ENCODE measurements at regions not wholly inside any gene's neighbourhood (a gene's known extent, or its start where the extent isn't known, plus 50 kb on each side); places are given as distances from the start of the nearest gene placed in this dataset.

DNA sequence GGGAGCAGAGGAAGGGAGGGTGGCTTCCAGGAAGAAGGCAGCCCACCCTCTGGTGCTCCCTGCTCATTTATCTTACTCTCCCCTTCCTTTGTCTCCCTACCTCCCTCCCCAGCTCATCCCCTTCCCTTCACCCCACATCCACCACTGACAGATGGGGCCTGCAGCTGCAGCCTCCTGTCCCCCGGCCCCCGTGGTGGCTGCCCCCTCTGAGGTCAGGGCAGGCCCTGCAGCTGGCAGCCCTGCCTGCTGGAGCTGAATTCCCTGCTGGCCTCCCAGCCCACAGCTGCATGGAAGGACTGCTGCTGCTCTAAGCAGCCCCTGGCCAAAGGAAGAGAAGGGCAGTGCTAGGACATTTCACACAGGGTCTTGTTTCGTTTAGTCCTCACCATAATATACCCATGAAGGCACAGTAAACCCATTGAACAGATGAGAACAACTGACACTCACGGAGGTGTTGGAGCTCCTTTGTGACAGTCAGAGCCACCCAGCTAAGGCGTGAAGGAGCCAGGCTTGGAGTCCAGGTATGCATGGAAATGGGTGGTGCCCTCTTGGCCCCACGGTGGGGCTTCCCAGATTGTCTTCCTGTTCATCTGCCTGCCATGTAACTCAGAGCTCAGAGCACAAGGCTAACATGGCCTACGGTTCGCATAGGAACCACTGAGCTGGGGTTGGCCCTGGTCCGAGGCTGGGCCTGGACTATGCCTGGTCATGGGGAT, 121.7 kb upstream of the PRR20G start:
- Mint-ChIP-seq H3K4me3 (no peak overlapping the region), H3K9me3 (no peaks in the 10 kb centered on the region), H3K4me1 (peaks cover 4% of the 10 kb centered on the region), H3K27ac (no peak overlapping the region), H3K27me3 (peaks cover 76% of the 10 kb centered on the region)
- DNase-seq = no peak
- no peak for ATAC-seq

DNA sequence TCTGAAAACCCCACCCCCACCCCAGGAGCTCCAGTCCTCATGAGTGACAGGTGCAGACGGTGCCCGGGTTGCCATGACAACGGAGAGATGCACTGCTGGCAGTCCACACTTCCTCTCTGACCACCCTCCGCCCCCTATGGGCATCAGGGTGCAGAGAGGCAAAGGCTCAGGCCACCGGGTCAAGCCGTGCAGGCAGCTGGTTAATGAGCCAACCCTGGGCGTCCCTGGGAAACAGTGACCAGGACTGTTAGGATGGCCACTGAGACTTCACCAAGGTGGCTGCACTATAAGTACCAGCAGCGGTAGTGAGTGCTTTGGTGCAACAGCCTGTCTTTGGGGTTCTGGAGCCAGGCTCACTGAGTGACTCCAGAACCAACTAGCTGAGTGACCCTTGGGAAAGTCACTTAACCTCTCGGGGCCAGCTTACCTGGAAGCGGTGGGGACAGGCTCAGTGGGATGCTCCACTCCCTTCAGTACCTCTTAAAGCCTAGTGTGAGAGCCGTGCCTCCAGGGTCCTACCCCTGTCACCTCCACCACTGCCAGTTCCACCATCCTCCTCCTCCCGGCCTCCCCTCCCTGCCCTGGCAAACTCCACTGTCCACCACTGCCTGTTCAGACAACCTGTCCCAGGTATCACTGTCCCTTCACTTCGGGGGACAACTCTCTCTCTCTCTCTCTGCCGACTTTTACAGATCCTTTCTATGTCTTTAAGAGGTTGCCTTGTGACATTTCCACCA, 121.0 kb upstream of the PRR20G start:
- peaks cover 4% of the 10 kb centered on the region for H3K4me1 Mint-ChIP-seq
- H3K27me3 Mint-ChIP-seq = peaks cover 72% of the 10 kb centered on the region
- ATAC-seq (no peak), DNase-seq (no peak)
- H3K27ac Mint-ChIP-seq = no peak overlapping the region
- no peak overlapping the region for H3K4me3 Mint-ChIP-seq
- H3K9me3 Mint-ChIP-seq = no peaks in the 10 kb centered on the region

DNA sequence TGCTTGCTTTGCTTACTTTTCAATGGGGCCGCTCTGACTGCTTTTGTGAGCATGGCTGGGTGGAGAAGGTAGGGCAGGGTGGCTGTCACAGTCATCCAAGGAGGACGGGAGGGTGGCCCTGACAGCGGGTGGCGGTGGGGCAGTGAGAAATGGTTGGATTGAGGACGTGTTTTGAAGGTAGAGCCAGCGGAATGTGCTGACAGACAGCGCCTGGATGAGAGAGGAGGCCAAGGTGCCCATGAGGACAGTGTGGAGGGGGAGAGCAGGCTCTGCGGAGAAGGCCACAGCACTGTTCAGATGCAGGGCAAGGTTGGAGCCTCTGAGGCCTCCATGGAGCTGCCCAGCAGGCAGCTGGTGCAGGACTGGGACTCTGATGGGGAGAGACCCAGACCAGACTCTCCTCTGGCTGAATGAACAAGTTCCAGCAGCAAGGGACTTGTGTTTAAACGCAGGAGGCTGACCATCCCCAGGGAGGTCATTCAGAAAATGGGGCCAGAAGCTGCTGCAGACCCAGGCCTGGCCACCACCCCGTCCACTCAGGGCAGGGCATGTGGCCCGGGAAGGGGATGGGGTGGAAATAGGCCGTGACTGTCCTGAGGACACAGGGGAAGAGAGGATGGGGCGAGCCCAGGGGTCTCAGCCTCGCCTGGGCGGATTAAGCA, 120.3 kb upstream of the PRR20G start:
- peaks cover 65% of the 10 kb centered on the region for H3K27me3 Mint-ChIP-seq
- no peak for ATAC-seq
- H3K4me1 Mint-ChIP-seq = peaks cover 4% of the 10 kb centered on the region
- no peaks in the 10 kb centered on the region for H3K9me3 Mint-ChIP-seq
- H3K27ac Mint-ChIP-seq = no peak overlapping the region
- no peak overlapping the region for H3K4me3 Mint-ChIP-seq
- DNase-seq = no peak

DNA sequence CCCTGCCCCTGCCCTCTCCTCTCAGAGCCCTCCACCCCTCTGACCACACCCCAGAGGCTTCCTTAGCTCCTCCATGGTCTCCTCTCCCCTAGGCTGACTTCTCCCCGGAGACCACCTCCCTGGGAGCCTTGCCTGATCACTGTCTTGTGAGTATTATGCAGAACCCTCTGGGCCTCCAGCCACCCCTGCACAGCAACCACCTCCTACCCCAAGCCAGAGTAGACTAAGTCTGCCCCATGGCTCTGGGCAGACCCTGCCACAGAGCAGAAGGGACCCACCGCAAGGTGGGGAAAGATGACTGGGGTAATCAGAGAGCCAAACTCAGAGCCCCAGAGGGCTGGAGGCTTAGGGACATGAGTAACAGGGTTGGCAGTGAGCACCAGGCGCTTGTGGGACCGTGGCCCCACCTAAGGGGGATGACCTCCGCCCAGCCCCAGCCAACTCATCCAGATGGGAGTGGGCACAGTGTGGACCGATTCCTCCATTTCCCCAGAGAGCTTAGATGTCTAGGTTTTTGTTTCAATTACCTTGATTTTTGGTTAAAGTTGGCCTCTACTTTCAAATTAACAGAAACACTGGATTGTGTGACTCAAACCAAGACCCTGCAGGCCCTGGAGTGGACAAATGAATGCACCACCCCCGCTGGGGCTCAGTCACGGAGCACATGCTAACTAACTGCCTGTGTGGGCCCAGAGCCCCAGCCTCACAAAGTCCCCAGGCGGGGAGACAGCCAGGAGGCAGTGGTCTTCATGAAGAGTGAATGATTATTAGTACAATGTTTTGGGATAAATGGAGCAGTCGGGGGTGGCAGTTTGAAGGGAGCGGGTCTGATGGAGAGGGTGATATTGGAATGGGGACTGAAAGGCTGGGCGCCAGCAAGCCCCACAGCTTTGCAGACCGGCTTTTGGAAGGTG, 119.4 kb upstream of the PRR20G start:
- no peaks in the 10 kb centered on the region for H3K9me3 Mint-ChIP-seq
- H3K27me3 Mint-ChIP-seq = peaks cover 56% of the 10 kb centered on the region
- H3K4me3 Mint-ChIP-seq = no peak overlapping the region
- DNase-seq (no peak), ATAC-seq (no peak)
- H3K4me1 Mint-ChIP-seq = peaks cover 4% of the 10 kb centered on the region
- H3K27ac Mint-ChIP-seq = no peak overlapping the region

DNA sequence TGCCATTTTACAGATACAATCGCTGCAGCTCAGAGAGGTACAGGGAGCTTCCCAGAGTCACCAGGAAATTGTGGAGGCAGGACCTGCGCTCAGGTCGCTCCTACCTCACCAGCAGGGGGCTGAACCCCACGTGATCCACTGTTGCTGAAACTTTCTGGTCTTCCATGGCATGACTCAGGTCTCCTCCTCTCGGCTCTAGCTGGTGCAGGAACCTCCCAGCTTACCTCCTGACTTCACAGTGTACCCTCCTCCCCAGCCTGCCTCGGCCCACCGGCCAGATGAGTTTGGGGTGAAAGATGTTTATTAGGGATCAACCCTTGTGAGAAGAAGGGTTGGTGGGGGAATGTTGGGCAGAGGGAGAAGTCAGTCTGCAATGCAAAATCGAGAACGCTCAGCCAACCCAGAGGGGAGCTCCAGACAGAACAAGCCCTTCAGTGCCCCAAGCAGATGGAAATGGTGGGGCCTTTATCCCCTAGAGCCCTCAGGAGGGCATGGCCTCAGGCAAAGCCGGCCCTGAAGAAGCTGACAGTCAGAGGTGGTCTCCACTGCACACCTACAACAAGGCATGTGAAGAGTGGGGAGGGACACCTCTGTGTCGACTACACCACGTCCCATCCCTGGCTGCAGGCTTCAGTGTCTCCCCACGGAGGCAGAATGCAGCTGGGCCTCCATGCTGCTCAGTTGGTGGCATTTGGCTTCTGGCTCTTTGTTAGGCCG, 118.6 kb upstream of the PRR20G start:
- no peak for DNase-seq
- Mint-ChIP-seq H3K4me3 (no peak overlapping the region), H3K9me3 (no peaks in the 10 kb centered on the region), H3K27me3 (peaks cover 54% of the 10 kb centered on the region), H3K4me1 (peaks cover 4% of the 10 kb centered on the region), H3K27ac (no peak overlapping the region)
- peak; percentile 50 for ATAC-seq

DNA sequence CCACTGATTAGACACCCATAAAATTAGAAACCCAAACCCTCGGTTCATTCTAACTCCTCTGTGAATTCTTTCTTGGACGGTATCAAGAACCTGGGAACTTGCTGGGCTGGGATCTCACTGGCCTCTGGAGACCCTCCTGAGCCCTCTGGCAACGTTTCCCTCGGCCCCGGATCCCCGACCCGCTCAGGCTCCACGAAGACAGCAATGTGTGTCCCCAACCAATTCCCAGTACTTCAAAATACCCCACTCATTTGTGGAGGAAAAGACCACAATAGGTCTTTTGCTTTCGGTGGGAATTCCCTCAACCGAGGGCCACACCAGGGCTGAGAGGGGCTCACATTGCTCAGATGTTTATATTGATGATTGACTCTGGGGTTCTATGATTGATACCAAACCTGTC, 117.9 kb upstream of the PRR20G start:
- DNase-seq (no peak), ATAC-seq (no peak)
- H3K27ac Mint-ChIP-seq = no peak overlapping the region
- no peak overlapping the region for H3K4me3 Mint-ChIP-seq
- H3K4me1 Mint-ChIP-seq = peaks cover 4% of the 10 kb centered on the region
- H3K27me3 Mint-ChIP-seq = peaks cover 47% of the 10 kb centered on the region
- H3K9me3 Mint-ChIP-seq = no peaks in the 10 kb centered on the region

DNA sequence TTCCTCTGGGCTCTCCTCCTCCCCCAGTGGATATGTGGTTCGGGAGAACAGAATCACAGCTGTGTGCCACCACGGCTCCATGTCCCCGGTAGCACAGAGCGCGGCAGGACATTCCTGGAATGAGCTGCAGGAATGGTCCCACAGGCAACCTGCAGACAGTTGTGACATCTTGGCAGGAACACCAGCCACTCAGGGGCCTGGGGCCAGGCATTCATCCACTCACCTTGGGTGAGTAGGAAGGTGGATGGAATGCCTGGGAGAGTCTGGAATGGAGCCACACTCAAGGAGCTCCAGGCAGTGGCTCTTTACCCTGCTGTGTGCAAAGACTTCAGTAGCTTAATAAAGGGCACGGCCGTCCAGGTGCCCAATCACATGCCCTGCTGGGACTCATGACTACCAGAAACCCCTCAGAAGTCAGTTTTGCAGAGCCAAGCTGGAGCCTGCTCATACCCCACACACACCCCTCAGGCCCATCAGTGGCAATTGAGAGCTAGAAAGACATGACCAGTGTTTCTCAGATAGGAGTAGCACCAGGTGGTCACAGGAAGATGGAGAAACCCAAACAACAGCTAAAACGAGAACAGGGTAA, 117.3 kb upstream of the PRR20G start:
- Mint-ChIP-seq H3K27ac (no peak overlapping the region), H3K9me3 (no peaks in the 10 kb centered on the region), H3K4me3 (no peak overlapping the region), H3K4me1 (peaks cover 4% of the 10 kb centered on the region), H3K27me3 (peaks cover 40% of the 10 kb centered on the region)
- DNase-seq = no peak
- no peak for ATAC-seq

DNA sequence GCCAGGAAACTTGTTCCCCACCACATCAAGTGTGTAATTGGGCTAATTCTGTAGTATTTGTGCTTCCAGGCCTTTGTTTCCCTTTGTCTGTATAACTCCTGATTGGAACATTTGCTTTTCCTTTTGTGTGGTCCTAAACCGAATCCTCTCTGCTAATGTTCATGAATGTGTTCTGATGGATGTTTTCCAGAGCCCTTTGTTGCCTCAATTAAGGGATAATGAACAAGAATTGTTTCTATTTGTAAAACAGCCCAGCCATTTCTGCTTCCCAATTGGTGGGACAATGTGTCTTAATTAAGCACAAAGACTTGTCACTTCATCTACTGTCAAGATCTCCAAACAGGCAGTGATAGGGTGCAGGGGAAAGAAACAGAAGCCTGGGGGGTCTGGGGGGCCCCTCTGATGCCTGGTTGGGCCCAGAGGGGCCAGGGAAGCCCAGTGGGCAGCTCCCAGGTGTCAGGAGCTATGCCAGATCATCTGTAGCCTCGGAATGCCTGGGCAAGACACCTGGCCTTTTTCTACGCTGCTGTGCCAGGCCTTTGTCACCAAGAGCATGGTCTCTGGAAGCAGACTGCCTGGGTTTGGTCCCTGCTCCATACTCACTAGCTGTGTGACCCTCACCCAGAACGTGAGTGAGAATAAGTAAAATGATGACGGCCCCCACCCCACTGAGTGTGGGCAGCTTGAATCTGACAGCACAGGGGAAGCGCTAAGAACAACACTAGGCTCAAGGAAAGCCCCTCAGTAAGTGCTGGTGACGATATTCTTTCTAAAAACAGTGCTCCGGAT, 116.6 kb upstream of the PRR20G start:
- no peak for DNase-seq
- no peak overlapping the region for H3K4me3 Mint-ChIP-seq
- no peak for ATAC-seq
- no peak overlapping the region for H3K27ac Mint-ChIP-seq
- H3K4me1 Mint-ChIP-seq = peaks cover 4% of the 10 kb centered on the region
- H3K9me3 Mint-ChIP-seq = no peaks in the 10 kb centered on the region
- peaks cover 39% of the 10 kb centered on the region for H3K27me3 Mint-ChIP-seq

DNA sequence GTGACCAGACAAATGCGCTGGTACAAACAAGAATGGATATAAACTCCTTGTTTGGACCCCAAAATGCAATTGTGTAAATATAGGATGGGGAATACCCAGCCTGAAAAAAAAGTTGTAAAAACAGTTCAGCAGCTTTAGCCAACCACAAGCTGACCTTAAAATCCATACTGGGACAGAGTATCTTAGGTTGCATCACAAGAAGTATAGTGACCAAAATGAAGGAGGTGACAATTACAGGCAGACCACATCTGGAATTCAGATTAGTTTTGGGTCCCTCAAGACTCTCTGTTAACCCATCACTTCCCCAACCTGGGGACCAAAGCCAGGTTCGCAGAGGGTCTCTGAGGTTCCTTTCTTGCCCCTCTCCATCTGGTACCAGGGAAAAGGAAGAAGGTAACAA, 115.9 kb upstream of the PRR20G start:
- H3K4me1 Mint-ChIP-seq = peaks cover 4% of the 10 kb centered on the region
- DNase-seq (no peak), ATAC-seq (no peak)
- no peaks in the 10 kb centered on the region for H3K9me3 Mint-ChIP-seq
- peaks cover 39% of the 10 kb centered on the region for H3K27me3 Mint-ChIP-seq
- no peak overlapping the region for H3K4me3 Mint-ChIP-seq
- H3K27ac Mint-ChIP-seq = no peak overlapping the region

DNA sequence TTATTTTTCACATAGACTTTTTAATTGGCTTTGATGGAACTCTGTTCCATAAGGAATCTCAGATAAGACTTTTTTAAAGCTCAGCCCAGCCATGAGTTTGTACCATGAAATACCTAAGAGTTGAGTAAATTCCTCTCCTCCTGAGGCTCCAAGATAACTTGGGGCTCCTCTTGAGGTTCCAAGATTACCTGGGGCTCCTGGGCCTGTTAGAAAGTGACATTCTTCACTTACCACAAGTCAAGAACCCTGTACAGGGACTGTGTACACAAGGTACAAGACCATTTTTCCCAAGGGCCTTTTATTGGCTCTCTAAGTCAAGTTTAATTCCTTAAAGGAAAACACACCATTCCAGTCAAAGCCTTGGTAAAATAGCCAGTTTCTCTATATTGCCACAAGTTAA, 111.3 kb upstream of the PRR20G start:
- Mint-ChIP-seq H3K27me3 (peaks cover 35% of the 10 kb centered on the region), H3K9me3 (no peaks in the 10 kb centered on the region), H3K4me3 (no peak overlapping the region), H3K27ac (no peak overlapping the region), H3K4me1 (no peaks in the 10 kb centered on the region)
- DNase-seq = no peak
- ATAC-seq = no peak

DNA sequence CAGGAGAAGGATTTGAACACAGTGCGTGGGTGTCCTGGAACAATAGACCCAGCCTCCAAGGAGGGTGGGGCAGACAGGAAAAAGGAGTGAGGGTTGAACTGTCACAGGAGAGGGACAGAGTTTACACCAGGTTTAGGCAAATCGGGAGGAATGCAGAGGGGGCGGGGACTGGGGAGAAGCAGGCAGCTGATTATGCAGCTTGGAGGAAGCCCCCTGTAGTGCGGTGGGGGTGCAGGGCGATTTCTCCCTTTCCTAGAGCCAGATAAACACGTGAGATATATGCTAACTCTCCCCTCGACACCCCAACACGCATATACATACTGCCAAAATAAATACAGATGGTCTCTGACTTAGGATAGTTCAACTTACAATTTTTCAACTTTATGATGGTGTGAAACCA, 108.6 kb upstream of the PRR20G start:
- ATAC-seq (no peak), DNase-seq (no peak)
- H3K9me3 Mint-ChIP-seq = no peaks in the 10 kb centered on the region
- no peak overlapping the region for H3K27ac Mint-ChIP-seq
- H3K4me1 Mint-ChIP-seq = no peaks in the 10 kb centered on the region
- peaks cover 47% of the 10 kb centered on the region for H3K27me3 Mint-ChIP-seq
- no peak overlapping the region for H3K4me3 Mint-ChIP-seq

DNA sequence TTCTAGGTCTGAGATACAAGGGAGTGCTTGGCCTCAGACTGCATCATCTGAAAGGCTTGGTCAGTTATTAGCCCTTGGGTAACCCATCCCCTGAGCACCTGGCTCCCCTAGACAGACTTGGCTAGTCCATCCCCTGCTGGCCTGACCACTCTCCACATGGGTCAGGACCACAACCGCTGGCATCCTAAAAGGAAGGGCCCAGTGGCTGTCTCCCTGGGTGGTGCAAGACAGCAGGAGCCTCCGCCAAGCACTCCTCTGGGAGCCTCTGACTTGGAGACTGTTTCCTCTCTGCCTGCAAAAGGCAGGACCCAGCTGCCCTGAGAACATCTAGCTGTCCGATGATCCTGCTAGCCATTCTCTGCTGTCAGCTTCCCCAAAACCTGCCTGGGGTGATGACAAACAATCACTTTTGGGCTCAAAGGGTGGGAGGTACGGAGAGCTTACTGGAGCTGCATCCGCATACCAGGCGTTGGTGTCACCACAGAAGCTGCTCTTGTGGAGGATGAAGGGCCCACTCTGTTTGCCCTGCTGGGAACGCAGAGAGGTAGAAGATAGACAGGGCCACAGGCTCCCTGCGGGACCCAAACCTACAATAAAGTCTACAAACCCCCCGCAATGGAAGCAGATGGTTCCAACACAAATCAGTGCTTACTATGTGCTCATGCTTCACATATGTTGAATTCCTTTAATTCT, 108.0 kb upstream of the PRR20G start:
- DNase-seq (no peak), ATAC-seq (no peak)
- no peaks in the 10 kb centered on the region for H3K4me1 Mint-ChIP-seq
- peaks cover 53% of the 10 kb centered on the region for H3K27me3 Mint-ChIP-seq
- peak overlapping the region in 1 of 2 donors; percentile 66 for H3K27ac Mint-ChIP-seq
- H3K9me3 Mint-ChIP-seq = no peaks in the 10 kb centered on the region
- no peak overlapping the region for H3K4me3 Mint-ChIP-seq

DNA sequence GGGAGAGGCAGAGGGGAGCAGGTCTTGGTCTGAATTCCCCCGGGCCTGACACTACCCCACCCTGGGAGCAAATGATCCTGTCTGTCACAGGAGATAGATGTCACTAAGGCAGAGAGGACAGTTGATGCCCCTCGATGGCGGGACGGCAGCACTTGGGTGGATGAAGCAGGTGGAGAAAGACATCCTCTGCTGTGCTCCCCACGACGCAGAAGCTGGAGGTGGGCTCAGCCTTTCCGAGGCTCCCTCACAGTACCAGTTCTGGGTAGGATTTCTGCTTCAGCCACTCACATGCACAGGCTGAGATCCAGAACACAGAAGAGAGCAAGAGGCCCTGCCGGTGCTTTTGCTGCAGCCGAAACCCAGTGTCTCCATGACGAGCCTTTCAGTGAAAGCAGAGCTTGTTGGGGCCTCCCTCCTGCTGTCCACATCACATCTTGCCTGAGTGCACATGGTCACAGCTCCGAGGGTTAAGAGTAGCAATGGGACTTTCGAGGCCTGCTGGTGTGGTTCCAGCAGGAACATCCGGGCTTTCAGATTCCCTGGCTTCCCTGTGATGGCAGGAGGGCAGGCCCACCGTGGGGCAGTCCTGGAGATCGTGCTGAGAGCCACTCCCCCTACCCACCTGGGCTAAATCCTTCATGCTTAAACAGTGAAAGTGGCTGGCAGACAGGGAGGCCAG, 107.3 kb upstream of the PRR20G start:
- no peak for ATAC-seq
- H3K27ac Mint-ChIP-seq = peak overlapping the region in 1 of 2 donors; percentile 54
- no peak for DNase-seq
- no peaks in the 10 kb centered on the region for H3K4me1 Mint-ChIP-seq
- no peak overlapping the region for H3K4me3 Mint-ChIP-seq
- peaks cover 60% of the 10 kb centered on the region for H3K27me3 Mint-ChIP-seq
- H3K9me3 Mint-ChIP-seq = no peaks in the 10 kb centered on the region
